Retinal pigment epithelial cell (primary cell): ENCODE measurements at regions not wholly inside any gene's neighbourhood (a gene's known extent, or its start where the extent isn't known, plus 50 kb on each side); places are given as distances from the start of the nearest gene placed in this dataset.
"Not testable (repeated sequence)": the region's sequence is repeated elsewhere in the genome, so short reads cannot be mapped to it uniquely, and the experiment has no call there.

Experiments used
- DNase-seq: peaks from one replicate; pipeline ENCODE4 v3.0.0-alpha.2; 2010; ENCODE audit warnings: low read depth
- H3K4me3 ChIP-seq: 2 replicates; pipeline ENCODE4 v1.5.1; 2011; ENCODE audit warnings: mild to moderate bottlenecking, low read length, control low read depth, moderate library complexity
- CTCF ChIP-seq: conservative IDR thresholded peaks from 2 replicates; pipeline ENCODE4 v1.5.1; 2011; ENCODE audit warnings: low read depth, low read length, control low read depth, inconsistent platforms

DNA sequence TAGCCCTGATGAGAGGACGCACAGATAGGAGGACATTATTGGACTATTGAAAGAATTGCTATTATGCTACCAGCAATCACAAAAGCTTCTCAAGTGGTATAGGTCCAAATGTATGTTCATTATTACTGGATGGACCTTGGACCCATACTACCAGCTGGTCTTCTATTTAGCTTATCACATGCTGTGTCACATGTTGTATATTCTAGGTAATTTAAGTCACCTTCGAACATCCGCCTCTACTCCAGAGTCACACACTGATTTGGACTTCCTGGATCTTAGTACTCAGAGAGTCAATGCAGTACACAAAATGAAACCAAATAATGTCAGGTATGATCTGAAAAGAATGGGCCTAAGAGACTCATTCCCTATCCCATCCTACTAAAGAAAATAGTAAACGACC is 534.0 kb upstream of the API5 start:
- no peak overlapping the region for H3K4me3 ChIP-seq
- DNase-seq: no peak
- no peak for TF ChIP-seq CTCF

GRCh38 chr11:42778193-42778592 is 533.6 kb upstream of the API5 start:
- TF ChIP-seq CTCF: no peak
- DNase-seq: no peak
- no peak overlapping the region for H3K4me3 ChIP-seq

DNA sequence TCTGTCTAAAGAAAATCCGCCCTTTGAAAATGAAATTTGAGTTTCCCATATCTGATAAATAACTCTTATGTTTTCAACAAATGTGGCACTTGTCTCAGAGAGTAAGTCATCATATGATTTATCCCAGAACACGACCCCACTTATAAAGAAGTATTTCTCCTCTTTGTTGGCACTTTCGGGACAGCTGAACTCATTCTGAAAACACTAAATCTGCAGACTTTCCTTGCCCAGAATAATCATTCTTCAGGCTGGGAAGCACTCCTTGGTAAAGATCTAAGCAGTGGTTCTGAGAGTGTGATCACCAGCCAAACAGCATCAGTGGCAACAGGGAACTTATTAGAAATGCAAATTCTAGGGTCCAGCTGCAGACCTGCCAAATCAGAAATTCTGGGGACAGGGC is 532.2 kb upstream of the API5 start:
- TF ChIP-seq CTCF: no peak
- no peak for DNase-seq
- no peak overlapping the region for H3K4me3 ChIP-seq

- no peak for DNase-seq
- no peak overlapping the region for H3K4me3 ChIP-seq
- TF ChIP-seq CTCF: no peak
Measured at GRCh38 chr11:42786981-42787380, 524.8 kb upstream of the API5 start.

GRCh38 chr11:42795483-42795882 is 516.3 kb upstream of the API5 start:
- H3K4me3 ChIP-seq, DNase-seq: not testable (repeated sequence)

DNA sequence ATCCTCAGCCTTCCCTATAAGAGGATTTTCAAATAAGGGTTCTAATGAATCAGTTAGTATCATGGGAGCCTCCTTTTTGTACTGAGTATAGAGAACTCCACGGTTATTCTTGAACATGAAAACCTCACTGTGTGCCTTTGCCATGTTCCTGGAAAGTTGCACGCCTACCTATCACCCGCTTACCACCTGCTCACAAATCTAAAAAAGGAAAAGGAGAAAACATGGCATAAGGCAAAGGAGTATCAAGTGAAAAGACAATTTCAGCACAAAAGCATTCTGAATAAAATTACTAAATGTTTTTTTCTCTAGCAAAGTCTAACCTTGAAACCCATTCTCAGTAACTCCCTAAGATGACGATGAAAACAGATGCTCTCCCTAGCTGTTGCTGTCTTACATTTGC is 511.8 kb upstream of the API5 start:
- TF ChIP-seq CTCF: no peak
- no peak for DNase-seq
- no peak overlapping the region for H3K4me3 ChIP-seq

GRCh38 chr11:42802201-42802899 is 509.4 kb upstream of the API5 start:
- no peak for DNase-seq
- no peak for TF ChIP-seq CTCF
- H3K4me3 ChIP-seq: no peak overlapping the region
